Vagina (tissue), 2 donors: ENCODE measurements at regions not wholly inside any gene's neighbourhood (a gene's known extent, or its start where the extent isn't known, plus 50 kb on each side); places are given as distances from the start of the nearest gene placed in this dataset.

Experiments
- CTCF ChIP-seq, 3 experiments: fragments of 450-650 bp in 2 of 3; fragments of 200-600 bp in 1 of 3; sonication (generic) in 1 of 3; IDR thresholded peaks; one replicate each; pipeline ENCODE4 v1.5.1; 2017 to 2019; ENCODE audit warnings: antibody characterized with exemption in 3 of 3, mild to moderate bottlenecking in 2 of 3, moderate library complexity in 2 of 3
- POLR2A ChIP-seq, 2 donors: fragments of 450-650 bp; IDR thresholded peaks; one replicate each; pipeline ENCODE4 v1.6.1; 2017; ENCODE audit warnings: antibody characterized with exemption in 2 of 2, mild to moderate bottlenecking in 2 of 2, moderate library complexity in 2 of 2

- TF ChIP-seq CTCF (IDR thresholded peaks at IDR 0.05) (no peak), POLR2A (IDR thresholded peaks at IDR 0.05) (no peak)
Observed at GRCh38 chr3:110470310-110470709, 601.3 kb upstream of the NECTIN3 start.
